Body of pancreas (tissue), 4 donors: ENCODE measurements at regions not wholly inside any gene's neighbourhood (a gene's known extent, or its start where the extent isn't known, plus 50 kb on each side); places are given as distances from the start of the nearest gene placed in this dataset.

Experiments used
- CTCF ChIP-seq, 7 experiments: fragments of 450-650 bp in 4 of 7; fragments of 200-600 bp in 3 of 7; sonication (generic) in 3 of 7; IDR thresholded peaks; one replicate each; pipeline ENCODE4 v1.5.1; 2016 to 2019; ENCODE audit warnings: antibody characterized with exemption in 7 of 7
- POLR2A ChIP-seq, 3 donors: fragments of 450-650 bp; IDR thresholded peaks; one replicate each; pipeline ENCODE4 v1.6.1; 2016; ENCODE audit warnings: antibody characterized with exemption in 3 of 3, mild to moderate bottlenecking in 2 of 3

- TF ChIP-seq CTCF (IDR thresholded peaks at IDR 0.05) (no peak), POLR2A (IDR thresholded peaks at IDR 0.05) (no peak)
Observed at GRCh38 chr1:215345766-215346165, 221.3 kb upstream of the KCTD3 start.
